HCT116 (cell line): ENCODE measurements at regions not wholly inside any gene's neighbourhood (a gene's known extent, or its start where the extent isn't known, plus 50 kb on each side); places are given as distances from the start of the nearest gene placed in this dataset.

Experiments used
- ATAC-seq: fragments of 200-7000 bp; cut with Tn5 transposase; 2 replicates; pipeline ENCODE4 v1.9.1; 2020; ENCODE audit warnings: mild to moderate bottlenecking, moderate library complexity
- BruUV-seq: library from RNA; stranded (reverse); fragments of 400-500 nt; replicated peaks from 2 replicates; lab custom pipeline; 2021; lab: Mats Ljungman, UMichigan
- CTCF ChIA-PET: fragments of 300-600 bp; sonication (Branson Sonifier 250); formaldehyde crosslinking; loops from one replicate; lab custom pipeline; 2021; ENCODE audit warnings: antibody characterized with exemption; lab: Charles Lee
- POLR2A ChIA-PET: fragments of 300-600, 350-600 bp; sonication (Branson Sonifier 250); formaldehyde crosslinking; loops from one replicate; lab custom pipeline; 2021; ENCODE audit warnings: antibody characterized with exemption; lab: Charles Lee
- RAD21 ChIA-PET, 2 experiments: fragments of 300-600 bp; sonication (Branson Sonifier 250); formaldehyde crosslinking; loops; one replicate each; lab custom pipeline; 2023; ENCODE audit warnings: low total read pairs in 2 of 2; ENCODE audit not compliant: uncharacterized antibody in 2 of 2, unreplicated experiment in 2 of 2, low non-redundant PET in 1 of 2; lab: Charles Lee
- DNase-seq: peaks from one replicate; pipeline ENCODE4 v3.0.0-alpha.2; 2010; ENCODE audit warnings: low read depth, low spot score
- H2AFZ ChIP-seq: fragments of 200-600 bp; shearing (Covaris generic), sonication (generic); 2 replicates; pipeline ENCODE4 v1.6.1; 2017; ENCODE audit warnings: low read depth, mixed run types, mixed read lengths, antibody characterized with exemption, low read length; ENCODE audit not compliant: poor library complexity, severe bottlenecking
- H3K27ac ChIP-seq: 2 replicates; pipeline ENCODE4 v1.5.1; 2012; ENCODE audit warnings: low read depth, low read length
- H3K27me3 ChIP-seq: fragments of 200-600 bp; sonication (generic); 2 replicates; pipeline ENCODE4 v1.6.1; 2016; ENCODE audit warnings: mixed run types, low read length, mixed read lengths; ENCODE audit not compliant: insufficient read depth
- H3K36me3 ChIP-seq, 2 experiments: fragments of 200-500 bp in 1 of 2; fragments of 200-600 bp in 1 of 2; sonication (Bioruptor generic) in 1 of 2; sonication (generic) in 1 of 2; 2 replicates each; pipeline versions ENCODE4 v1.5.1 to v1.6.1; 2014 to 2016; ENCODE audit warnings: low read length in 2 of 2, inconsistent platforms in 1 of 2, mixed read lengths in 1 of 2, mixed run types in 1 of 2; ENCODE audit not compliant: insufficient read depth in 2 of 2, control insufficient read depth in 1 of 2
- H3K4me1 ChIP-seq, 2 experiments: fragments of 200-600 bp in 1 of 2; sonication (generic) in 1 of 2; 2 replicates each; pipeline versions ENCODE4 v1.5.1 to v1.6.1; 2012 to 2017; ENCODE audit warnings: low read length in 2 of 2, inconsistent platforms in 1 of 2, mild to moderate bottlenecking in 1 of 2, mixed read lengths in 1 of 2, mixed run types in 1 of 2, moderate library complexity in 1 of 2; ENCODE audit not compliant: insufficient read depth in 2 of 2, control insufficient read depth in 1 of 2
- H3K4me2 ChIP-seq: fragments of 200-600 bp; sonication (generic); 2 replicates; pipeline ENCODE4 v1.6.1; 2017; ENCODE audit warnings: mixed run types, low read length, mixed read lengths
- H3K4me3 ChIP-seq, 2 experiments: fragments of 200-600 bp in 1 of 2; sonication (generic) in 1 of 2; replicated peaks in 1 of 2; 2 replicates each; pipeline ENCODE4 v1.5.1; 2011 to 2016; ENCODE audit warnings: low read length in 2 of 2, control low read depth in 1 of 2, low read depth in 1 of 2, mild to moderate bottlenecking in 1 of 2, mixed read lengths in 1 of 2, mixed run types in 1 of 2
- H3K79me2 ChIP-seq: fragments of 200-600 bp; sonication (generic); 2 replicates; pipeline ENCODE4 v1.6.1; 2017; ENCODE audit warnings: mild to moderate bottlenecking, mixed run types, low read length, moderate library complexity, mixed read lengths; ENCODE audit not compliant: insufficient read depth
- H3K9ac ChIP-seq: fragments of 200-600 bp; sonication (generic); 2 replicates; pipeline ENCODE4 v1.6.1; 2016; ENCODE audit warnings: low read length, mixed read lengths
- H3K9me2 ChIP-seq: fragments of 200-600 bp; sonication (generic), shearing (Covaris generic); 2 replicates; pipeline ENCODE4 v1.6.1; 2017; ENCODE audit warnings: mixed run types, mild to moderate bottlenecking, moderate library complexity; ENCODE audit not compliant: insufficient read depth
- H3K9me3 ChIP-seq, 2 experiments: fragments of 200-500 bp in 1 of 2; fragments of 200-600 bp in 1 of 2; sonication (Bioruptor generic) in 1 of 2; sonication (generic) in 1 of 2; 2 replicates each; pipeline ENCODE4 v1.6.1; 2014 to 2017; ENCODE audit warnings: low read length in 2 of 2, mixed read lengths in 2 of 2, inconsistent platforms in 1 of 2, low read depth in 1 of 2, mild to moderate bottlenecking in 1 of 2, mixed run types in 1 of 2, moderate library complexity in 1 of 2; ENCODE audit not compliant: control insufficient read depth in 1 of 2, insufficient read depth in 1 of 2
- H4K20me1 ChIP-seq: fragments of 200-600 bp; sonication (generic), shearing (Covaris generic); 2 replicates; pipeline ENCODE4 v1.6.1; 2017; ENCODE audit warnings: mixed run types, mild to moderate bottlenecking, moderate library complexity; ENCODE audit not compliant: insufficient read depth
- ATF3 ChIP-seq: IDR thresholded peaks from 2 replicates; pipeline ENCODE4 v1.6.1; 2012
- CBX3 ChIP-seq: IDR thresholded peaks from 2 replicates; pipeline ENCODE4 v1.6.1; 2012; ENCODE audit warnings: low read depth
- CEBPB ChIP-seq: IDR thresholded peaks from 2 replicates; pipeline ENCODE4 v1.6.1; 2012; ENCODE audit warnings: low read depth
- CTCF ChIP-seq, 3 experiments: fragments of 200-600 bp in 1 of 3; sonication (generic) in 1 of 3; IDR thresholded peaks in 2 of 3; conservative IDR thresholded peaks in 1 of 3; 2 replicates each; pipeline ENCODE4 v1.5.1; 2012 to 2017; ENCODE audit warnings: low read depth in 2 of 3, low read length in 2 of 3, antibody characterized with exemption in 1 of 3, borderline replicate concordance in 1 of 3, control low read depth in 1 of 3, mild to moderate bottlenecking in 1 of 3, mixed read lengths in 1 of 3, mixed run types in 1 of 3, moderate library complexity in 1 of 3; ENCODE audit not compliant: insufficient read depth in 1 of 3
- EGR1 ChIP-seq: IDR thresholded peaks from 2 replicates; pipeline ENCODE4 v1.6.1; 2012; ENCODE audit warnings: low read depth
- ELF1 ChIP-seq: IDR thresholded peaks from 2 replicates; pipeline ENCODE4 v1.6.1; 2012; ENCODE audit warnings: low read depth, borderline replicate concordance
- EZH2phosphoT487 ChIP-seq: fragments of 200-600 bp; IDR thresholded peaks from 2 replicates; pipeline ENCODE4 v1.6.1; 2018; ENCODE audit warnings: antibody characterized with exemption, borderline replicate concordance
- FOSL1 ChIP-seq: IDR thresholded peaks from 2 replicates; pipeline ENCODE4 v1.6.1; 2012; ENCODE audit warnings: low read depth
- JUND ChIP-seq: IDR thresholded peaks from 2 replicates; pipeline ENCODE4 v1.6.1; 2012
- MAX ChIP-seq: IDR thresholded peaks from 2 replicates; pipeline ENCODE4 v1.6.1; 2012
- POLR2A ChIP-seq: IDR thresholded peaks from 2 replicates; pipeline ENCODE4 v1.7.0; 2011; ENCODE audit warnings: borderline replicate concordance; ENCODE audit not compliant: insufficient read depth, insufficient read length; ENCODE audit errors: extremely low read depth
- POLR2AphosphoS5 ChIP-seq: IDR thresholded peaks from 2 replicates; pipeline ENCODE4 v1.6.1; 2011; ENCODE audit warnings: mild to moderate bottlenecking, low read depth, low read length, moderate library complexity
- RAD21 ChIP-seq: IDR thresholded peaks from 2 replicates; pipeline ENCODE4 v1.6.1; 2012; ENCODE audit warnings: low read depth, mild to moderate bottlenecking
- REST ChIP-seq: IDR thresholded peaks from 2 replicates; pipeline ENCODE4 v1.6.1; 2012; ENCODE audit warnings: low read depth
- SIN3A ChIP-seq: IDR thresholded peaks from 2 replicates; pipeline ENCODE4 v1.6.1; 2012; ENCODE audit warnings: low read depth
- SP1 ChIP-seq: IDR thresholded peaks from 2 replicates; pipeline ENCODE4 v1.6.1; 2012; ENCODE audit warnings: low read depth
- SRF ChIP-seq: IDR thresholded peaks from 2 replicates; pipeline ENCODE4 v1.6.1; 2012; ENCODE audit warnings: low read depth
- TCF7L2 ChIP-seq: IDR thresholded peaks from 2 replicates; pipeline ENCODE4 v1.7.0; 2011; ENCODE audit warnings: borderline replicate concordance, inconsistent platforms; ENCODE audit not compliant: insufficient read depth, insufficient read length; ENCODE audit errors: extremely low read depth
- YY1 ChIP-seq: IDR thresholded peaks from 2 replicates; pipeline ENCODE4 v1.6.1; 2011; ENCODE audit warnings: low read length, low read depth, moderate library complexity, mild to moderate bottlenecking; ENCODE audit not compliant: insufficient replicate concordance; ENCODE audit errors: extremely low read depth
- ZBTB33 ChIP-seq: IDR thresholded peaks from 2 replicates; pipeline ENCODE4 v1.6.1; 2011; ENCODE audit warnings: mild to moderate bottlenecking, low read length, moderate library complexity; ENCODE audit not compliant: insufficient replicate concordance; ENCODE audit errors: extremely low read depth
- ZFX ChIP-seq: fragments of 450-650 bp; IDR thresholded peaks from 2 replicates; pipeline ENCODE4 v1.6.1; 2017
- ZNF274 ChIP-seq: fragments of 200-500 bp; sonication (Bioruptor generic); IDR thresholded peaks from 2 replicates; pipeline ENCODE4 v1.6.1; 2014; ENCODE audit warnings: mild to moderate bottlenecking, low read depth, low read length, inconsistent platforms
- intact Hi-C: fragments of 100-400 bp; cut with micrococcal nuclease; formaldehyde crosslinking; loops from 2 replicates; pipeline ENCODE4 v1.10.0; 2022

GRCh38 chr6:144820270-144820669, 535.1 kb downstream of the UTRN start:
- no TSS peak for BruUV-seq
- peak overlapping the region; percentile 38; the same call in 1 of the 2 replicates for H3K27ac ChIP-seq
- peaks cover 4 to 71% of the 10 kb centered on the region in 2 experiments; a peak in 2 of 4 replicates for H3K4me1 ChIP-seq
- no peaks in the 10 kb centered on the region for H3K79me2 ChIP-seq
- H3K9me2 ChIP-seq = no peaks in the 10 kb centered on the region
- H3K9me3 ChIP-seq = no peaks in the 10 kb centered on the region
- no peaks in the 10 kb centered on the region; a peak in 1 of 4 replicates for H3K36me3 ChIP-seq
- ATAC-seq (peak; percentile 80), DNase-seq (peak; percentile 24)
- ChIA-PET CTCF (no interaction called here), POLR2A (no interaction called here), RAD21 (no interaction called here)
- H3K9ac ChIP-seq = peak overlapping the region; percentile 23
- no peaks in the 10 kb centered on the region for H4K20me1 ChIP-seq
- H3K27me3 ChIP-seq = no peaks in the 10 kb centered on the region
- intact Hi-C loops = no loop called here
- H2AFZ ChIP-seq = no peak overlapping the region
- H3K4me3 ChIP-seq = no peak overlapping the region
- peak overlapping the region; percentile 29 for H3K4me2 ChIP-seq
- TF ChIP-seq POLR2AphosphoS5 = no peak
- TF ChIP-seq SIN3A = no peak
- TF ChIP-seq ATF3 = no peak
- TF ChIP-seq REST = no peak
- TF ChIP-seq EGR1 = no peak
- no peak for TF ChIP-seq MAX
- TF ChIP-seq FOSL1 = peak; percentile 67
- TF ChIP-seq ZBTB33 = no peak
- peak; percentile 12; the same call in 1 of the 2 replicates for TF ChIP-seq RAD21
- TF ChIP-seq SRF = no peak
- no peak for TF ChIP-seq EZH2phosphoT487
- TF ChIP-seq ZNF274 = no peak
- TF ChIP-seq YY1 = no peak
- TF ChIP-seq ELF1 = no peak
- peak; percentile 44 for TF ChIP-seq SP1
- TF ChIP-seq ZFX = no peak
- TF ChIP-seq JUND = peak; percentile 61
- no peak for TF ChIP-seq CEBPB
- no peak for TF ChIP-seq TCF7L2
- TF ChIP-seq CTCF (IDR thresholded peaks at IDR 0.05 in 2 of 3, conservative IDR thresholded peaks at IDR 0.05 in 1 of 3; ENCODE audit: borderline replicate concordance in 1 of 3, insufficient read depth in 1 of 3, low read depth in 2 of 3, low read length in 2 of 3) = no peak
- peak; percentile 47; the same call in 1 of the 2 replicates for TF ChIP-seq CBX3
- TF ChIP-seq POLR2A = no peak
